Pancreas (tissue), 10 donors: ENCODE measurements at regions not wholly inside any gene's neighbourhood (a gene's known extent, or its start where the extent isn't known, plus 50 kb on each side); places are given as distances from the start of the nearest gene placed in this dataset.

ENCODE experiments used
- ATAC-seq, 4 donors: fragments of 200-7000 bp; cut with Tn5 transposase; one replicate each; pipeline versions ENCODE4 v1.8.0 to v1.9.1; 2020; ENCODE audit warnings: mild to moderate bottlenecking in 4 of 4, moderate library complexity in 4 of 4
- DNase-seq, 6 donors: peaks; one replicate each; pipeline ENCODE4 v3.0.0-alpha.2; 2020
- FAIRE-seq: peaks from 2 replicates; lab custom pipeline; 2012; peaks lifted over from hg19 to GRCh38; lab: Jason Lieb, UNC
- H3K27ac ChIP-seq, 4 donors: fragments of 200-600 bp; sonication (generic); 1 replicate in 3 of 4; 2 replicates in 1 of 4; pipeline versions ENCODE4 v1.5.0 to v1.8.0; 2020
- H3K27me3 ChIP-seq, 4 donors: fragments of 200-600 bp; one replicate each; pipeline ENCODE4 v1.8.0; 2021
- H3K36me3 ChIP-seq, 3 donors: fragments of 200-600 bp; sonication (generic) in 1 of 3; one replicate each; pipeline versions ENCODE4 v1.5.0 to v1.8.0; 2020 to 2021
- H3K4me1 ChIP-seq, 3 donors: fragments of 200-600 bp; one replicate each; pipeline ENCODE4 v1.8.0; 2021
- H3K4me3 ChIP-seq, 4 donors: fragments of 200-600 bp; sonication (generic) in 2 of 4; one replicate each; pipeline versions ENCODE4 v1.5.0 to v1.8.0; 2020 to 2021
- H3K9me3 ChIP-seq, 4 donors: fragments of 200-600 bp; one replicate each; pipeline ENCODE4 v1.8.0; 2021
- CTCF ChIP-seq, 4 donors: fragments of 200-600 bp; sonication (generic) in 3 of 4; IDR thresholded peaks; one replicate each; pipeline versions ENCODE4 v1.5.0 to v1.8.0; 2021; ENCODE audit warnings: antibody characterized with exemption in 4 of 4
- WGBS, 2 donors: extraction: QIAGEN DNeasy Blood & Tissue Kit; methylation state at CpG; one replicate each; pipeline ENCODE4 v1.1.7; 2013; 5-methylcytosine and 5-hydroxymethylcytosine counted together
- intact Hi-C, 3 donors: fragments of 100-400 bp; cut with DNase I; formaldehyde crosslinking; loops; one replicate each; pipeline versions ENCODE4 v1.11.1 to v1.14.2; 2022
- donor health status: healthy with polysubstance abuse.
- donor health status: DM: no; HTN: no; CAD: no; lungs with moderate emphysema.
- donor health status: DM: no; HTN: no; CAD: no.
- donor health status: control.
- donor health status: control.
- donor health status: Bipolar disorder and iron deficiency.
- donor health status: DM: yes; HTN: yes; CAD: no.
- donor health status: DM: no; HTN: no; CAD: no.
- donor health status: DM: no; HTN: no; CAD: no.
- donor health status: DM: yes; HTN: yes; CAD: no.

DNA sequence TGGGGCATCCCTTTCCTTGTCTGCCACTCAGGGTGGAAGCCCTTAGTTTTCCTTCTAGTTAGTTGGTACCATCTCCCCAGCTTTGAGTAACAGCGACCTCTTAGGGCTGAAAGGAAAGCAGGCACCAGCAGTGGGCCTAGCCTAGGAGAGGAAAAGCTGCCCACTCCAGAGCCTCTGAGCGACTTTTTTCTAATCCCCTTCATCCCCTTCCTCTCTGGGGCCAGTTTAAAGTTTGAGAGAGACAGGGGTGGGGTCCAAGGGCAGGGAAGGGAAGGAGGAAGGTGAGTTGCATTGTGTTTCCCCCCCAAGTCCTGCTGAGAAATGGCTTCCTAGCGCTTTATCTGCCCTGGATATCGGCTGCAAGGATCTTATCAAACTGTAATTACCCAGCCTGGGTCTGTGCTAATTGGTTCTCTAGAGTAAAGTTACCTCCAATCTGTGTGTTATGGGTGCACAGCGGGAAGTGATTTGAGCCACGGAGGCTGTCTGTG, 573.9 kb upstream of the CADM1 start:
- no peaks in the 10 kb centered on the region for H3K9me3 ChIP-seq
- WGBS, 2 donors: 39 to 40% methylated on average over 6 of the region's 6 CpGs
- intact Hi-C loops: no loop called here
- TF ChIP-seq CTCF (IDR thresholded peaks at IDR 0.05): no peak
- no peak overlapping the region for H3K27ac ChIP-seq
- ATAC-seq (no peak), DNase-seq (no peak), FAIRE-seq (no peak)
- no peak overlapping the region for H3K4me3 ChIP-seq
- no peaks in the 10 kb centered on the region for H3K4me1 ChIP-seq
- H3K36me3 ChIP-seq: no peaks in the 10 kb centered on the region
- peaks cover 0 to 5% (median 0%) of the 10 kb centered on the region in 4 donors for H3K27me3 ChIP-seq

GRCh38 chr11:116077092-116077491, 572.9 kb upstream of the CADM1 start:
- H3K4me3 ChIP-seq: no peak overlapping the region
- no peak for ATAC-seq
- peaks cover 0 to 5% (median 0%) of the 10 kb centered on the region in 4 donors for H3K27me3 ChIP-seq
- DNase-seq: no peak
- no peaks in the 10 kb centered on the region for H3K4me1 ChIP-seq
- no peaks in the 10 kb centered on the region for H3K9me3 ChIP-seq
- no peak overlapping the region for H3K27ac ChIP-seq
- 80 to 81% methylated on average over 2 of the region's 2 CpGs for WGBS, 2 donors
- H3K36me3 ChIP-seq: no peaks in the 10 kb centered on the region
- no peak for FAIRE-seq
- intact Hi-C loops: no loop called here
- TF ChIP-seq CTCF (IDR thresholded peaks at IDR 0.05): no peak

DNA sequence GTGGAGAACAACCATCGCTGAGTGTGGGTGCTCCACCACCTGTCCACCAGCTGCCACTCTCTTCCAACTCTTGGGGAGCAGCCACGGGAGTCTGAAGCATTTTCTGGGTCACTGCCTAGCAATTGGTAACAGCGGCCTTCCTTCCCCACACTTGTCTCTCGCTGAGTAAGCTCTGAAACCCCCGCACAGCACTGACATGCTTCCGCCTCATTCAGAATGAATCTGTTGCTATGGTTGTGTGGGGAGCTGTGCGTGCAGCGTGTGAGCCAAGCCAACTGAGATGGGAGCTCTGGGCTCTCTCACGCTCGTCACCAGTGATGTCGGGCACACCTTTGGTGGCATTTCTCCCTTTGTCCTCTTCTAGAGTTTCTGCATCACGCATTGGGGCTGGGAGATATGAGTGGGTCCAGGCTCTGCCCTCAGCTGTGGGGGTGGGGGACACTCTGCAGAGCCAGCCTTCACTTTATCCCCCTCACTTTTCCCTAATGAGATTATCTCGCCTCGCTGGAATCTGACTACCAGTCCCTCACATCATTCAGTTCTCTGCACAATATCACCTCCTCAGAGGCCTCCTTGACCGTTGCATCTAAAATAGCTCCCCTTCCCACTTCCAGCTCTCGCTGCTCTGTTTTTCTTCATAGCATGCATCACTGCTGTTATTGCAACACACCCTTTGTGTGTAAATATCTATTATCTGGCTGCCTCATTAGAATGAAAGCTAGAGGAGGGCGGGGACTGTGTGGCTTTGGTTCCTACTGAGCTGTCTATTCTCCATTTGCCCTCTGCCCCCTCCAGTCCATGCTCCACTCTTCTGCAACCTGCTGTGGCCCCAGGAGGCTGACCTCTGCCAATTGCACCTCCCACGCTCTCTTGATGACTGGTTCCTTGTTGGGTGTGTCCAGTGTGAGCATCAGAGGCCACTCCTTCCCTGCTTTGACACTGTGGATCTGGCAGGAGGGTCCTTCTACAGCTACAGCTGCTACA, 569.9 kb upstream of the CADM1 start:
- DNase-seq (no peak), ATAC-seq (peak in 3 of 4 donors; percentile 36 to 79 (median 59)), FAIRE-seq (no peak)
- intact Hi-C loops: no loop called here
- Histone ChIP-seq H3K9me3 (no peaks in the 10 kb centered on the region), H3K27ac (no peak overlapping the region), H3K27me3 (peaks cover 0 to 5% (median 0%) of the 10 kb centered on the region in 4 donors), H3K4me1 (no peaks in the 10 kb centered on the region), H3K4me3 (no peak overlapping the region), H3K36me3 (no peaks in the 10 kb centered on the region)
- 27% methylated on average over 18 of the region's 18 CpGs for WGBS, 2 donors
- no peak for TF ChIP-seq CTCF (IDR thresholded peaks at IDR 0.05)

GRCh38 chr11:116072601-116073410, 568.6 kb upstream of the CADM1 start:
- no peaks in the 10 kb centered on the region for H3K9me3 ChIP-seq
- peaks cover 0 to 5% (median 0%) of the 10 kb centered on the region in 4 donors for H3K27me3 ChIP-seq
- ATAC-seq (no peak), DNase-seq (peak in 1 of 6 donors; percentile 31), FAIRE-seq (no peak)
- no peak overlapping the region for H3K27ac ChIP-seq
- intact Hi-C loops: no loop called here
- TF ChIP-seq CTCF (IDR thresholded peaks at IDR 0.05): no peak
- 62 to 67% methylated on average over 16 of the region's 16 CpGs for WGBS, 2 donors
- H3K4me3 ChIP-seq: no peak overlapping the region
- H3K36me3 ChIP-seq: no peaks in the 10 kb centered on the region
- H3K4me1 ChIP-seq: no peaks in the 10 kb centered on the region
